Tibial nerve (tissue), 3 donors: ENCODE measurements at regions not wholly inside any gene's neighbourhood (a gene's known extent, or its start where the extent isn't known, plus 50 kb on each side); places are given as distances from the start of the nearest gene placed in this dataset.

Source experiments
- CTCF ChIP-seq, 5 experiments: fragments of 200-600 bp in 3 of 5; fragments of 450-650 bp in 2 of 5; sonication (generic) in 3 of 5; IDR thresholded peaks; one replicate each; pipeline ENCODE4 v1.5.1; 2016 to 2019; ENCODE audit warnings: antibody characterized with exemption in 5 of 5, mild to moderate bottlenecking in 3 of 5, moderate library complexity in 2 of 5
- POLR2A ChIP-seq, 2 donors: fragments of 450-650 bp; IDR thresholded peaks; one replicate each; pipeline ENCODE4 v1.6.1; 2017; ENCODE audit warnings: antibody characterized with exemption in 2 of 2, mild to moderate bottlenecking in 2 of 2, moderate library complexity in 2 of 2

GRCh38 chr2:111710085-111710484 lies 173.9 kb downstream of the ANAPC1 start:
- TF ChIP-seq CTCF (IDR thresholded peaks at IDR 0.05) (no peak), POLR2A (IDR thresholded peaks at IDR 0.05) (no peak)
